DMS53 treated with DMSO at 0.1 percent for 48 hours (cell line): ENCODE measurements at regions not wholly inside any gene's neighbourhood (a gene's known extent, or its start where the extent isn't known, plus 50 kb on each side); places are given as distances from the start of the nearest gene placed in this dataset.
A peak's percentile ranks its signal among the peaks of the same experiment; 100 is the strongest.
"Not testable (repeated sequence)": the region's sequence is repeated elsewhere in the genome, so short reads cannot be mapped to it uniquely, and the experiment has no call there.

Source experiments
- DNase-seq: peaks from one replicate; lab custom pipeline; 2025; ENCODE audit not compliant: unreplicated experiment; lab: John Stamatoyannopoulos, UW

DNA sequence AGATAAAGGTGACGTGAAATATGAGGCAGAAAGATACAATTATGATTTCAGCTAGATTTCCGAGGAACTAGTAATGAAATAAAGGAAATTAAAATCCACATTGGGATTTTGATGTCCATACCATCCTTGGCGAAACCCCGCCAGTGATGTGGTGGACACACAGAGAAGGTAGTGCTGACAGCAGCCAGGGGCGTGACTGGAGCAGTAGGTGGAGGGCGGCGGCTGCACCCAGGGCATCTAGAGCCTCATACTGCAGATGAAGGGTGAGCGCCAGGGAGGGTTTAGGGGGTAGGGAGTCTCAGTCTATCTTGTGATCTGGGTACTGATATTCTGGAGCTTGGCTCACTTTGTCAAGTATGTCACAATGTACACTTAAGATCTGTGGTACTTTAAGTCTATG, 855.5 kb upstream of the POM121L12 start:
- no peak for DNase-seq

DNA sequence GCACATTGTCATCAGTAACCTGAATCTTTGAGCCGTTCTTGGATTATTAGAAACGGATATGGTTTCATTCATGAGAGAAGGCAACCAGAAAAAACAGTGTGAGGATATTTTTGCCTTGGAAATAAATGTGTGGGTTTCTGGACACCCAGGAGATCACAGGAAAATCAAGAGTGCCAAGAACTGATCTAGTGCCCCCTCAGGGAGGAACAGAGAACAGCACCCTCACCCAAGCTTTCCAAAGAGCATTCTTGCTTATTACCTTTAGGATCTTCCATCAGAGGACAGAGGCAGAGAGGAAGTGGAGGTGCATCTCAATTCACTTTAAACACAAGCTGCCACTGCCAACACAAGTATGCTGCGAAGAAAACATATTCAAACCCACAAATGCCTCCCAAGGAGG, 851.5 kb upstream of the COBL start:
- peak; percentile 26 for DNase-seq

DNA sequence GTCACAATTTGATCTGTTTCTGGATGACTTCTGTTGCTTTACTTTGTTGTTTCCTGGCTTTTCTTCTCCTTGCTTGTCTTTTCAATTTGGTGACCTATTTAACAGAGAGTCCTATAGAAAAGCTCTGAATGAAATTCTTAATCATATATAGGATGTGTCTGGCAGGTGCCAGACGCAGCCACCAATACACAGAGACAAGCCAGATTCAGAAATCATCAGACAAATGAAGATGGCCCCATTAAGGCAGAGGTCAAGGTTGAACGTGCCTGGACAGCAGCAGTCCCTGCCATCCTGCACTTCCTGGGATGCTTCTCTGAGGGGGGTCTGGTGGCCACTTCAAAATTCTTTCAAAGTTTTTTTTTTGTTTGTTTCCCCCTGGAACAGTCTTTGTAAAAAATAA, 846.7 kb upstream of the COBL start:
- DNase-seq, result no peak

DNA sequence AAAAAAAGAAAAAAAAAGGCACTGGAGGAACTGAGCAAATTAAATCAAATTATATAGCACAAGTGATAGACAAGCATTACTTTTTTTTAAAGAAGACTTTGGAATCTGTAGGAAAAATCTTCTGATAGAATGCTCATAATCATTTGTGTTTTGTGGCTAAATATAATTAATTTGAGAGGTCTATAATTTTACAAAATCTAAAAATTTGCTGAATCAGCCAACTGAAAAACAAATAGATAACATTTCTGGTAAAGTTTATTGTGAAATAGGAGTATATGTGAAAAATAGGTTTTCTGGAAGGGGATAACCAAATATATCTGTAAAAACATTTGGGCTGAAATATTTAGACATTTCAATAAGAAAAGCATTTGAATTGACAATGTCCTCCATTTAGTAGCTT, 844.9 kb upstream of the COBL start:
- no peak for DNase-seq

DNA sequence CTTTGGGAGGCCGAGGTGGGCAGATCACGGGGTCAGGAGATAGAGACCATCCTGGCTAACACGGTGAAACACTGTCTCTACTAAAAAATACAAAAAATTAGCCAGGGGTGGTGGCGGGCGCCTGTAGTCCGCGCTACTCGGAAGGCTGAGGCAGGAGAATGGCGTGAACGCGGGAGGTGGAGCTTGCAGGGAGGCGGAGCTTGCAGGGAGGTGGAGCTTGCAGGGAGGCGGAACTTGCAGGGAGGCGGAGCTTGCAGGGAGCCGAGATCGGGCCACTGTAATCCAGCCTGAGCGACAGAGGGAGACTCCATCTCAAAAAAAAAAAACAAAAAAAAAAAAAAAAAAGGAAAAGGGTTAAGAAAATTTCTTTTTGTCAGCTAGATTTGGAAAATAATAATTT, 842.8 kb upstream of the COBL start:
- DNase-seq, result not testable (repeated sequence)

DNA sequence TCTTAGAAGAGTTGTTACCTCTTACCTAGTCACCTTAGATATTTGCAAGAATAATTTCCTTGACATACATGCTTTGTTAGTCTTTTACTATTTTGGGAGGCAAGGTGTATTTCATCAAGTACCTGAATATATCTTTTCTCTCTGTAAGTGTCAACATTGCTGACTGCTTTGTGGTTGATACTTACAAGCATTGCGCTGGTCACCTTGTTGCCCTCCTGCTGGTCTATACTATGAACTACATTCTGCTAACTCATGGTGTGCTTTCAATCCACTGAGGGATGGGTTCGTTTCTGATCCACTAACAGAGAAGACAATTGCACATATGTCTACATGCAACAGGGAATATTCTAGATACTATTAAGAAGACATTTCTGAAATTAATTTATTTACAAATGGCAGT, 837.8 kb upstream of the COBL start:
- DNase-seq, result no peak

DNA sequence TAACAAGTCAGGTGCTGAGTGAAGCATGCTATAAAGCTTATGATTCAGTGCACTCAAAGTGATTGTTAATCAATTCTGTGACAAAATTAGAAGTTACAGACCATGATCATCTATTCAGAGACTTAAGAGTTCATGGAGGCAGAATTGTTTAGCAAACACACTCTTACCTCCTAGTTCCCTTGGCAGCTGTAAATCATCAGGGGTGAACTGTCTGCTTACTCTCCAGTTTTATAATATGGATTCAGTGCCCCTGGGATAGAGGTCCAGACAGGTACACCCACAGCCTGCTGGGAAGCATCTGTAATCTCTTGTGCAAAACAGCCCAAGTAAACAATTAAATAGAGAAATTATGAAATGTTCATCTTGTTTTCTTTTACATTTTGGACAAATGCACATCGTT, 835.0 kb upstream of the COBL start:
- DNase-seq, result no peak

GRCh38 chr7:52150952-52151351, 834.3 kb upstream of the COBL start:
- DNase-seq, result no peak

- no peak for DNase-seq
Measured at GRCh38 chr7:52146871-52147634, 830.4 kb upstream of the COBL start.

GRCh38 chr7:52143219-52143618, 826.6 kb upstream of the COBL start:
- DNase-seq, result no peak

GRCh38 chr7:52140851-52141250, 824.2 kb upstream of the COBL start:
- no peak for DNase-seq

DNA sequence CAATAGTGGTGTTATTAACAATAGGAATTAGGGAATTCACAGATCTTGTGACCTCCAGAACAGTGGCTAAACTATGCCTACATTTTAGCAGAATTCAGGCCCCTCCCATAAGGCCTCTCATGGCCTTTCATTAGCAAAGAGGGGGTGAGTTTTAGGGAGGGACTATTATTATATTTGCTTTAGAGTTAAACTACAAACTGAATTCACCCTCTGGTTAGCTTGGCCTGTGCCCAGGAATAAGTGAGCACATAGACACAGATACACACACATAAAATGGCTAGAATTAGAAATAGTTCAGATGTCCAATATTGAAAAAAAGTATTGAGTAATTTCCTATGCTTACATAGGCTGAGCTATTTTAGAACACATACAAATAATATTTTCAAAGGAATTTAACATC, 818.8 kb upstream of the COBL start:
- no peak for DNase-seq

- DNase-seq, result no peak
Measured at GRCh38 chr7:52129278-52129677, 812.7 kb upstream of the COBL start.

DNA sequence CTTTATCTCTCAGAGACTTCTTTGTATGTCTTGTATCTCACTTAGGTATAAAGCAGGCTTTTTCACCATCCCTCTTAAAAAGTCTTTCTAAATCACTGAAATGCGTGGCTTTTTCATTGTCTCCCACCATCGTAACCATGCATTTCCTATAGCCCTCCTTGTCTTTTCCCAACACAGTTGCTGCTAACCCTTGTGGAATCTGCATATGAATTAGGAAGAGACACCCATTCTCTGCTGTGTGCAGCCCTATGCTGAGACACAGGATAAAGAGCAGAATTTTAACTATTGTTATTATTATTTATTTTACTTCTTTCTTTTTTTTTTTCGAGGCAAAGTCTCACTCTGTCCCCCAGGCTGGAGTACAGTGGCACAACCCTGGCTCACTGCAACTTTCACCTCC, 804.3 kb upstream of the COBL start:
- DNase-seq, result no peak

GRCh38 chr7:52119537-52119936, 802.9 kb upstream of the COBL start:
- DNase-seq, result no peak

DNA sequence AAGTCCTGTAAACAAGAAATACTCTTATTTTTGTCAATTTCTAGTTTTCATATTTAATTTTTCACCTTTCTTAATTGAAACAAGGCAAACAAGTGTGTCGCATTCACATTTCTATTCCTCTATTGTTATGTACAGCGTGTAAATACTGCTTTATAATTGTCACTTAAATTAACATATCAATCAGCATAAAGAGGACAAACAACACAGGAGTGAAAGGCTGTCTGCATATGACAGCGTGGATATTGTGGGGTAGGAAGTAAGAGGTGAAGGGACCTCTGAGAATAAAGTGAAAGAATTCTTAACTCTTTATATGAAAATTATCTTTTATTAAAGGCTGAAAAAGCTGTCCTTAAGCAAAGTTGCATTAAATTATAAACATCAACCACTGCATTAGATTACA, 797.9 kb upstream of the COBL start:
- no peak for DNase-seq

DNA sequence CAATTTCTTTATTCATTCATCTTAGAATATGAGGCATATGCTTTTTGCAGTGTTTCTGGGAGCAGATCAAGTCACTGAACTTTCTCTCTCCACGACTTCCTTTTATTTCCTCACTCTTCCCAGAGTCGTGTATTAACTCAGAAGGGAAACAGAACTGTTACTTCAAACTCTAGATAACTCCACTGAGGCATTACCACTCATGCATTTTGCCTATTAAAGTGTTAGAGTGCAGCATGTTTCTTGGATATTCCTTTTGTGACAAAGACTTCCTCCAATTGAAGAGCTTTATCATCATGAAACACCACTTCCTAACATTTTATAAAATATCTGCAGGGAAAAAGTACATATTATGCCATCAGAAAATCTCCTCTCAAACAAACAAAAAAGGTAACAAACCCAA, 797.4 kb upstream of the COBL start:
- no peak for DNase-seq

- DNase-seq, result no peak
Measured at GRCh38 chr7:52107355-52107754, 790.7 kb upstream of the COBL start.

- no peak for DNase-seq
Measured at GRCh38 chr7:52095861-52096260, 779.3 kb upstream of the COBL start.

GRCh38 chr7:52091996-52092395, 775.4 kb upstream of the COBL start:
- DNase-seq, result no peak

- no peak for DNase-seq
Measured at GRCh38 chr7:52091101-52091500, 774.5 kb upstream of the COBL start.

GRCh38 chr7:52088008-52088901, 771.6 kb upstream of the COBL start:
- DNase-seq, result no peak
